Keratinocyte (primary cell): ENCODE measurements at regions not wholly inside any gene's neighbourhood (a gene's known extent, or its start where the extent isn't known, plus 50 kb on each side); places are given as distances from the start of the nearest gene placed in this dataset.

Experiments used
- DNase-seq: peaks from one replicate; pipeline ENCODE4 v3.0.0-alpha.2; 2011; ENCODE audit warnings: low read depth, missing footprints, low spot score
- FAIRE-seq: peaks from 2 replicates; lab custom pipeline; 2011; peaks lifted over from hg19 to GRCh38; lab: Jason Lieb, UNC
- H2AFZ ChIP-seq: 2 replicates; pipeline ENCODE4 v1.6.0; 2012; ENCODE audit warnings: low read length, control low read depth, inconsistent platforms; ENCODE audit not compliant: control insufficient read depth
- H3K27ac ChIP-seq: 2 replicates; pipeline ENCODE4 v1.5.1; 2011; ENCODE audit warnings: low read length; ENCODE audit not compliant: control insufficient read depth, insufficient read depth
- H3K27me3 ChIP-seq: 3 replicates; pipeline ENCODE4 v1.6.0; 2011; ENCODE audit warnings: low read length; ENCODE audit not compliant: control insufficient read depth, insufficient read depth; ENCODE audit errors: extremely low read depth
- H3K36me3 ChIP-seq, 2 experiments: 2 replicates in 1 of 2; 3 replicates in 1 of 2; pipeline ENCODE4 v1.5.1; 2011; ENCODE audit warnings: low read length in 2 of 2, mild to moderate bottlenecking in 1 of 2; ENCODE audit not compliant: control insufficient read depth in 2 of 2, insufficient read depth in 2 of 2; ENCODE audit errors: extremely low read depth in 1 of 2
- H3K4me1 ChIP-seq: 3 replicates; pipeline ENCODE4 v1.5.1; 2011; ENCODE audit warnings: low read length; ENCODE audit not compliant: control insufficient read depth, insufficient read depth; ENCODE audit errors: extremely low read depth
- H3K4me2 ChIP-seq: 3 replicates; pipeline ENCODE4 v1.6.0; 2011; ENCODE audit warnings: low read depth, low read length; ENCODE audit not compliant: control insufficient read depth, insufficient read depth; ENCODE audit errors: extremely low read depth
- H3K4me3 ChIP-seq, 3 experiments: fragments of 200-600 bp in 1 of 3; sonication (generic) in 1 of 3; 2 replicates in 2 of 3; 3 replicates in 1 of 3; pipeline ENCODE4 v1.5.1; 2011 to 2016; ENCODE audit warnings: low read length in 3 of 3, mild to moderate bottlenecking in 3 of 3, control low read depth in 2 of 3, inconsistent platforms in 1 of 3, low read depth in 1 of 3, mixed read lengths in 1 of 3, mixed run types in 1 of 3, moderate library complexity in 1 of 3; ENCODE audit not compliant: control insufficient read depth in 2 of 3, insufficient read depth in 2 of 3; ENCODE audit errors: extremely low read depth in 1 of 3
- H3K79me2 ChIP-seq: 2 replicates; pipeline ENCODE4 v1.6.0; 2012; ENCODE audit warnings: low read length; ENCODE audit not compliant: control insufficient read depth, insufficient read depth
- H3K9ac ChIP-seq: 3 replicates; pipeline ENCODE4 v1.6.0; 2011; ENCODE audit warnings: low read length; ENCODE audit not compliant: control insufficient read depth, insufficient read depth; ENCODE audit errors: extremely low read depth
- H3K9me1 ChIP-seq: 3 replicates; pipeline ENCODE4 v1.6.0; 2011; ENCODE audit warnings: low read length; ENCODE audit not compliant: control insufficient read depth, insufficient read depth; ENCODE audit errors: extremely low read depth
- H3K9me3 ChIP-seq: 2 replicates; pipeline ENCODE4 v1.5.1; 2012; ENCODE audit warnings: low read depth, low read length; ENCODE audit not compliant: control insufficient read depth
- H4K20me1 ChIP-seq: 3 replicates; pipeline ENCODE4 v1.6.0; 2011; ENCODE audit warnings: low read length; ENCODE audit not compliant: control insufficient read depth, insufficient read depth; ENCODE audit errors: extremely low read depth
- EZH2 ChIP-seq: IDR thresholded peaks from one replicate; pipeline ENCODE4 v1.6.1; 2012; ENCODE audit warnings: inconsistent platforms, mild to moderate bottlenecking, low read length, moderate library complexity
- dilution Hi-C: fragments of 300-500 bp; cut with MboI; formaldehyde crosslinking; loops from one replicate; pipeline ENCODE4 v1.7.0; 2020; ENCODE audit warnings: low sequenced_read_pairs; ENCODE audit not compliant: extremely low pct_ligation_motif_present
- TF ChIP-seq, protein P1 (sequence below), 3 experiments: IDR thresholded peaks in 1 of 3; conservative IDR thresholded peaks in 1 of 3; optimal IDR thresholded peaks in 1 of 3; 2 replicates in 2 of 3; 3 replicates in 1 of 3; pipeline versions ENCODE3 to v1.5.1; 2011; ENCODE audit warnings: low read length in 3 of 3, mild to moderate bottlenecking in 3 of 3, moderate library complexity in 2 of 3, control low read depth in 1 of 3, inconsistent platforms in 1 of 3; ENCODE audit not compliant: insufficient read depth in 2 of 3; ENCODE audit errors: extremely low read depth in 1 of 3

DNA sequence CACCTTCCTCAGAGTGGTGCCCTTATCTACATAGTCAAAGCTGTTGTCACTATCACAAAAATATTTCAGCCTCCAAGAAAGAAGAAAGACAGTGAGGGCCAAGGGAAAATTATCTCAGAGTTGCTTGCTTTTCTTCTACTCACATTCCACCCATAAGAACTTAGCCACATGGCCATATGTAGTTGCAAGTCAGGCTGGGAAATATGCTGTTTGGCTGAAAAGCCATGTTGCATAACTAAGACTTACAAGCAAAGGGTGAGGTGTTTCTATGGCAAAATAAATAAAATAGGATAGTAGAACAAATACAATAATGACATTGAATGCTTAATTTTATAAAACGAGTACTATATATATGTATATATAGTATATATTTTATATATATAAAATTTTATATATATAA is 365.9 kb upstream of the PABPC4L start:
- no peak for FAIRE-seq
- Histone ChIP-seq H3K36me3 (no peaks in the 10 kb centered on the region), H3K4me2 (no peak overlapping the region), H3K27ac (no peak overlapping the region), H3K27me3 (no peaks in the 10 kb centered on the region), H2AFZ (no peak overlapping the region), H3K4me3 (no peak overlapping the region), H3K9me1 (no peaks in the 10 kb centered on the region), H3K4me1 (no peaks in the 10 kb centered on the region), H3K9ac (no peak overlapping the region), H4K20me1 (no peaks in the 10 kb centered on the region), H3K9me3 (no peaks in the 10 kb centered on the region), H3K79me2 (no peaks in the 10 kb centered on the region)
- dilution Hi-C loops = no loop called here
- DNase-seq = no peak
- no peak for TF ChIP-seq EZH2
- TF ChIP-seq, protein P1, sequence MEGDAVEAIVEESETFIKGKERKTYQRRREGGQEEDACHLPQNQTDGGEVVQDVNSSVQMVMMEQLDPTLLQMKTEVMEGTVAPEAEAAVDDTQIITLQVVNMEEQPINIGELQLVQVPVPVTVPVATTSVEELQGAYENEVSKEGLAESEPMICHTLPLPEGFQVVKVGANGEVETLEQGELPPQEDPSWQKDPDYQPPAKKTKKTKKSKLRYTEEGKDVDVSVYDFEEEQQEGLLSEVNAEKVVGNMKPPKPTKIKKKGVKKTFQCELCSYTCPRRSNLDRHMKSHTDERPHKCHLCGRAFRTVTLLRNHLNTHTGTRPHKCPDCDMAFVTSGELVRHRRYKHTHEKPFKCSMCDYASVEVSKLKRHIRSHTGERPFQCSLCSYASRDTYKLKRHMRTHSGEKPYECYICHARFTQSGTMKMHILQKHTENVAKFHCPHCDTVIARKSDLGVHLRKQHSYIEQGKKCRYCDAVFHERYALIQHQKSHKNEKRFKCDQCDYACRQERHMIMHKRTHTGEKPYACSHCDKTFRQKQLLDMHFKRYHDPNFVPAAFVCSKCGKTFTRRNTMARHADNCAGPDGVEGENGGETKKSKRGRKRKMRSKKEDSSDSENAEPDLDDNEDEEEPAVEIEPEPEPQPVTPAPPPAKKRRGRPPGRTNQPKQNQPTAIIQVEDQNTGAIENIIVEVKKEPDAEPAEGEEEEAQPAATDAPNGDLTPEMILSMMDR (optimal IDR thresholded peaks at IDR 0.05 in 1 of 3, IDR thresholded peaks at IDR 0.05 in 1 of 3, conservative IDR thresholded peaks at IDR 0.05 in 1 of 3; ENCODE audit: extremely low read depth in 1 of 3, insufficient read depth in 2 of 3, low read length in 3 of 3) = no peak

DNA sequence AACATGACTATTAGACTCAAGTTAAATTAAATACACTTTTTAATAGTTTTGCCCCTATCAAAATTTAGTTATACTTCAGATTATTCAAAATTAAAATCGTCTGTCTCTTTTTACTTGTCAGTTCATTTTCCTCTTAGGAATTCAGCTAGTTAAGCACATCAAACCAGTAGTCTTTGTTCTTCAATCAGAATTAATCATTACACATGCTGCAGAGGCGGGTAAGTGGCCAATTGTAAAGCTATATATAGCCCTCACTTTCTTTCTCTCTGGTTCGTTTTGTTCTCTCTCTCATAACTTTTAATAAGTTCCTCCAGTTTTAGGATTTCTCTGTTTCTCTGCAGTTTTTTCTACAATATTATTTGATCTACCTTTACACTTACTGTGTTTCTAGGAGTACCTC is 359.1 kb upstream of the PABPC4L start:
- no peaks in the 10 kb centered on the region for H3K27me3 ChIP-seq
- H3K9ac ChIP-seq = no peak overlapping the region
- no peak overlapping the region for H3K27ac ChIP-seq
- no peaks in the 10 kb centered on the region for H3K9me3 ChIP-seq
- no peaks in the 10 kb centered on the region for H3K79me2 ChIP-seq
- no peaks in the 10 kb centered on the region for H4K20me1 ChIP-seq
- dilution Hi-C loops = no loop called here
- H3K4me2 ChIP-seq = no peak overlapping the region
- FAIRE-seq (no peak), DNase-seq (no peak)
- TF ChIP-seq, protein P1 (optimal IDR thresholded peaks at IDR 0.05 in 1 of 3, IDR thresholded peaks at IDR 0.05 in 1 of 3, conservative IDR thresholded peaks at IDR 0.05 in 1 of 3; ENCODE audit: extremely low read depth in 1 of 3, insufficient read depth in 2 of 3, low read length in 3 of 3) = no peak
- no peak for TF ChIP-seq EZH2
- H3K9me1 ChIP-seq = no peaks in the 10 kb centered on the region
- no peaks in the 10 kb centered on the region for H3K36me3 ChIP-seq
- no peak overlapping the region for H3K4me3 ChIP-seq
- H3K4me1 ChIP-seq = no peaks in the 10 kb centered on the region
- H2AFZ ChIP-seq = no peak overlapping the region
